Pancreas (tissue), 10 donors: ENCODE measurements at regions not wholly inside any gene's neighbourhood (a gene's known extent, or its start where the extent isn't known, plus 50 kb on each side); places are given as distances from the start of the nearest gene placed in this dataset.

ENCODE experiments used
- ATAC-seq, 4 donors: fragments of 200-7000 bp; cut with Tn5 transposase; one replicate each; pipeline versions ENCODE4 v1.8.0 to v1.9.1; 2020; ENCODE audit warnings: mild to moderate bottlenecking in 4 of 4, moderate library complexity in 4 of 4
- DNase-seq, 6 donors: peaks; one replicate each; pipeline ENCODE4 v3.0.0-alpha.2; 2020
- FAIRE-seq: peaks from 2 replicates; lab custom pipeline; 2012; peaks lifted over from hg19 to GRCh38; lab: Jason Lieb, UNC
- H3K27ac ChIP-seq, 4 donors: fragments of 200-600 bp; sonication (generic); 1 replicate in 3 of 4; 2 replicates in 1 of 4; pipeline versions ENCODE4 v1.5.0 to v1.8.0; 2020
- H3K27me3 ChIP-seq, 4 donors: fragments of 200-600 bp; one replicate each; pipeline ENCODE4 v1.8.0; 2021
- H3K36me3 ChIP-seq, 3 donors: fragments of 200-600 bp; sonication (generic) in 1 of 3; one replicate each; pipeline versions ENCODE4 v1.5.0 to v1.8.0; 2020 to 2021
- H3K4me1 ChIP-seq, 3 donors: fragments of 200-600 bp; one replicate each; pipeline ENCODE4 v1.8.0; 2021
- H3K4me3 ChIP-seq, 4 donors: fragments of 200-600 bp; sonication (generic) in 2 of 4; one replicate each; pipeline versions ENCODE4 v1.5.0 to v1.8.0; 2020 to 2021
- H3K9me3 ChIP-seq, 4 donors: fragments of 200-600 bp; one replicate each; pipeline ENCODE4 v1.8.0; 2021
- CTCF ChIP-seq, 4 donors: fragments of 200-600 bp; sonication (generic) in 3 of 4; IDR thresholded peaks; one replicate each; pipeline versions ENCODE4 v1.5.0 to v1.8.0; 2021; ENCODE audit warnings: antibody characterized with exemption in 4 of 4
- WGBS, 2 donors: extraction: QIAGEN DNeasy Blood & Tissue Kit; methylation state at CpG; one replicate each; pipeline ENCODE4 v1.1.7; 2013; 5-methylcytosine and 5-hydroxymethylcytosine counted together
- intact Hi-C, 3 donors: fragments of 100-400 bp; cut with DNase I; formaldehyde crosslinking; loops; one replicate each; pipeline versions ENCODE4 v1.11.1 to v1.14.2; 2022
- donor health status: healthy with polysubstance abuse.
- donor health status: DM: no; HTN: no; CAD: no; lungs with moderate emphysema.
- donor health status: DM: no; HTN: no; CAD: no.
- donor health status: control.
- donor health status: control.
- donor health status: Bipolar disorder and iron deficiency.
- donor health status: DM: yes; HTN: yes; CAD: no.
- donor health status: DM: no; HTN: no; CAD: no.
- donor health status: DM: no; HTN: no; CAD: no.
- donor health status: DM: yes; HTN: yes; CAD: no.

GRCh38 chr2:120401275-120402066 is 55.5 kb downstream of the INHBB start:
- DNase-seq: peak in 1 of 6 donors; percentile 35

GRCh38 chr2:120402067-120402433 is 56.1 kb downstream of the INHBB start:
- ATAC-seq (no peak), DNase-seq (no peak), FAIRE-seq (no peak)
- no peaks in the 10 kb centered on the region for H3K4me1 ChIP-seq
- TF ChIP-seq CTCF (IDR thresholded peaks at IDR 0.05): no peak
- no peak overlapping the region for H3K27ac ChIP-seq
- WGBS, 2 donors: 64 to 68% methylated on average over 5 of the region's 5 CpGs
- intact Hi-C loops: no loop called here
- H3K4me3 ChIP-seq: no peak overlapping the region
- H3K9me3 ChIP-seq: no peaks in the 10 kb centered on the region
- no peaks in the 10 kb centered on the region for H3K36me3 ChIP-seq
- no peaks in the 10 kb centered on the region for H3K27me3 ChIP-seq

More at GRCh38 chr2:120401275-120402066, 55.5 kb downstream of the INHBB start:
- TF ChIP-seq CTCF (IDR thresholded peaks at IDR 0.05): no peak
- Histone ChIP-seq H3K27ac (no peak overlapping the region), H3K9me3 (no peaks in the 10 kb centered on the region), H3K4me3 (no peak overlapping the region), H3K4me1 (no peaks in the 10 kb centered on the region), H3K27me3 (no peaks in the 10 kb centered on the region), H3K36me3 (no peaks in the 10 kb centered on the region)
- intact Hi-C loops: no loop called here
- FAIRE-seq: no peak
- 65 to 82% methylated on average over 8 of the region's 8 CpGs for whole genome bisulfite sequencing, 2 donors
- ATAC-seq: no peak

GRCh38 chr2:120402508-120402907 is 56.6 kb downstream of the INHBB start:
- FAIRE-seq: no peak

GRCh38 chr2:120403261-120403660 is 57.3 kb downstream of the INHBB start:
- DNase-seq (no peak), ATAC-seq (no peak), FAIRE-seq (no peak)
- intact Hi-C loops: no loop called here
- no peaks in the 10 kb centered on the region for H3K4me1 ChIP-seq
- WGBS, 2 donors: 88 to 91% methylated on average over 5 of the region's 5 CpGs
- H3K4me3 ChIP-seq: no peak overlapping the region
- no peak overlapping the region for H3K27ac ChIP-seq
- no peaks in the 10 kb centered on the region for H3K27me3 ChIP-seq
- TF ChIP-seq CTCF (IDR thresholded peaks at IDR 0.05): no peak
- H3K9me3 ChIP-seq: no peaks in the 10 kb centered on the region
- H3K36me3 ChIP-seq: no peaks in the 10 kb centered on the region

More at GRCh38 chr2:120402508-120402907, 56.6 kb downstream of the INHBB start:
- no peaks in the 10 kb centered on the region for H3K36me3 ChIP-seq
- no peaks in the 10 kb centered on the region for H3K9me3 ChIP-seq
- TF ChIP-seq CTCF (IDR thresholded peaks at IDR 0.05): no peak
- ATAC-seq (no peak), DNase-seq (no peak)
- H3K4me3 ChIP-seq: no peak overlapping the region
- no peaks in the 10 kb centered on the region for H3K27me3 ChIP-seq
- 94 to 95% methylated on average over 6 of the region's 6 CpGs for WGBS, 2 donors
- no peaks in the 10 kb centered on the region for H3K4me1 ChIP-seq
- intact Hi-C loops: no loop called here
- H3K27ac ChIP-seq: no peak overlapping the region

GRCh38 chr2:120403676-120404075 is 57.7 kb downstream of the INHBB start:
- Histone ChIP-seq H3K36me3 (no peaks in the 10 kb centered on the region), H3K9me3 (no peaks in the 10 kb centered on the region), H3K4me3 (no peak overlapping the region), H3K27me3 (no peaks in the 10 kb centered on the region), H3K4me1 (no peaks in the 10 kb centered on the region), H3K27ac (no peak overlapping the region)
- no peak for DNase-seq
- WGBS, 2 donors: 81 to 82% methylated on average over 5 of the region's 5 CpGs
- TF ChIP-seq CTCF (IDR thresholded peaks at IDR 0.05): no peak
- no peak for ATAC-seq
- intact Hi-C loops: no loop called here
- no peak for FAIRE-seq
